A549 (cell line): ENCODE measurements at regions not wholly inside any gene's neighbourhood (a gene's known extent, or its start where the extent isn't known, plus 50 kb on each side); places are given as distances from the start of the nearest gene placed in this dataset.
A peak's percentile ranks its signal among the peaks of the same experiment; 100 is the strongest.

Source experiments
- ATAC-seq, 2 experiments: fragments of 200-7000 bp in 1 of 2; fragments of >200 bp in 1 of 2; cut with Nextera tagmentation in 1 of 2; cut with Tn5 transposase in 1 of 2; 3 replicates each; pipeline versions ENCODE4 v1.8.0 to v1.9.1; 2018 to 2020; ENCODE audit warnings: mild to moderate bottlenecking in 1 of 2, moderate library complexity in 1 of 2
- CTCF ChIA-PET: fragments of 300-600 bp; sonication (Branson Sonifier 250); formaldehyde crosslinking; extraction: SDS; loops from one replicate; lab custom pipeline; 2021; ENCODE audit warnings: antibody characterized with exemption, inconsistent platforms; lab: Yijun Ruan, JAX
- POLR2A ChIA-PET: fragments of 350-600 bp; formaldehyde crosslinking; extraction: SDS; loops from one replicate; lab custom pipeline; 2021; ENCODE audit warnings: antibody characterized with exemption, inconsistent platforms; lab: Yijun Ruan, JAX
- DNase-seq, 2 experiments: peaks; one replicate each; pipeline versions ENCODE4 v3.0.0 to v3.0.0-alpha.2; 2011 to 2016; ENCODE audit warnings: low read depth in 1 of 2, low spot score in 1 of 2
- FAIRE-seq: peaks from 2 replicates; lab custom pipeline; 2011; peaks lifted over from hg19 to GRCh38; lab: Jason Lieb, UNC
- H3K27ac ChIP-seq, 2 experiments: fragments of >200 bp; sonication (Bioruptor Twin); formaldehyde crosslinking; 3 replicates each; pipeline ENCODE4 v1.5.1; 2016 to 2017
- H3K4me1 ChIP-seq: fragments of >200 bp; sonication (Bioruptor Twin); formaldehyde crosslinking; 3 replicates; pipeline ENCODE4 v1.6.1; 2016
- H3K4me2 ChIP-seq: fragments of >200 bp; sonication (Bioruptor Twin); formaldehyde crosslinking; 3 replicates; pipeline ENCODE4 v1.6.1; 2016
- H3K4me3 ChIP-seq: fragments of >200 bp; sonication (Bioruptor Twin); formaldehyde crosslinking; 3 replicates; pipeline ENCODE4 v1.5.1; 2016
- H3K9me3 ChIP-seq: fragments of >200 bp; sonication (Bioruptor Twin); formaldehyde crosslinking; 3 replicates; pipeline ENCODE4 v1.6.1; 2016
- ATOH8 ChIP-seq: fragments of 250-450 bp; sonication (Bioruptor Pico); IDR thresholded peaks from 2 replicates; pipeline ENCODE4 v1.5.0; 2020; ENCODE audit warnings: low read depth, mild to moderate bottlenecking, moderate library complexity
- BCL3 ChIP-seq: fragments of >200 bp; sonication (Bioruptor Twin); formaldehyde crosslinking; IDR thresholded peaks from 3 replicates; pipeline ENCODE4 v1.6.1; 2016
- BHLHE40 ChIP-seq: IDR thresholded peaks from 2 replicates; pipeline ENCODE4 v1.6.1; 2012; ENCODE audit warnings: low read depth, low read length, inconsistent platforms
- CEBPB ChIP-seq, 2 experiments: fragments of >200 bp in 1 of 2; sonication (Bioruptor Twin) in 1 of 2; formaldehyde crosslinking in 1 of 2; IDR thresholded peaks; 2 replicates each; pipeline ENCODE4 v1.6.1; 2012 to 2016
- CHD4 ChIP-seq: fragments of 200-600 bp; sonication (generic); IDR thresholded peaks from 2 replicates; pipeline ENCODE4 v1.6.1; 2016; ENCODE audit warnings: antibody characterized with exemption, mild to moderate bottlenecking, borderline replicate concordance
- E2F6 ChIP-seq: IDR thresholded peaks from 2 replicates; pipeline ENCODE4 v1.6.1; 2012; ENCODE audit warnings: low read depth, borderline replicate concordance
- EHF ChIP-seq: fragments of 250-450 bp; sonication (Bioruptor Pico); IDR thresholded peaks from 2 replicates; pipeline ENCODE4 v1.5.0; 2020; ENCODE audit warnings: mild to moderate bottlenecking
- EHMT2 ChIP-seq: fragments of 200-600 bp; sonication (generic); IDR thresholded peaks from 2 replicates; pipeline ENCODE4 v1.6.1; 2016; ENCODE audit warnings: antibody characterized with exemption, low read depth, mild to moderate bottlenecking, moderate library complexity
- EP300 ChIP-seq, 2 experiments: fragments of >200 bp; sonication (Bioruptor Twin); formaldehyde crosslinking; IDR thresholded peaks; 2 replicates in 1 of 2; 3 replicates in 1 of 2; pipeline ENCODE4 v1.6.1; 2016 to 2017
- ESRRA ChIP-seq: fragments of 150-350 bp; IDR thresholded peaks from 2 replicates; pipeline ENCODE4 v1.6.1; 2014; ENCODE audit warnings: mild to moderate bottlenecking, low read length, borderline replicate concordance
- FOSB ChIP-seq: fragments of 250-450 bp; sonication (Bioruptor Pico); IDR thresholded peaks from 2 replicates; pipeline ENCODE4 v1.5.0; 2020; ENCODE audit warnings: mild to moderate bottlenecking, moderate library complexity
- FOXS1 ChIP-seq: fragments of 250-450 bp; sonication (Bioruptor Pico); IDR thresholded peaks from 2 replicates; pipeline ENCODE4 v1.5.0; 2020; ENCODE audit warnings: mild to moderate bottlenecking, moderate library complexity
- HES2 ChIP-seq: fragments of >200 bp; sonication (Bioruptor Twin); formaldehyde crosslinking; IDR thresholded peaks from 2 replicates; pipeline ENCODE4 v1.6.1; 2016
- HMGXB4 ChIP-seq: fragments of 250-450 bp; sonication (Bioruptor Pico); IDR thresholded peaks from 2 replicates; pipeline ENCODE4 v1.5.0; 2021; ENCODE audit warnings: mild to moderate bottlenecking, moderate library complexity, borderline replicate concordance
- HOXB5 ChIP-seq: fragments of 250-450 bp; sonication (Bioruptor Pico); IDR thresholded peaks from 2 replicates; pipeline ENCODE4 v1.5.0; 2020; ENCODE audit warnings: mild to moderate bottlenecking, moderate library complexity
- JUN ChIP-seq, 2 experiments: fragments of >200 bp; sonication (Bioruptor Twin); formaldehyde crosslinking; IDR thresholded peaks; 2 replicates in 1 of 2; 3 replicates in 1 of 2; pipeline ENCODE4 v1.6.1; 2016 to 2017
- KDM5A ChIP-seq: fragments of 200-600 bp; sonication (generic); IDR thresholded peaks from 2 replicates; pipeline ENCODE4 v1.6.1; 2016; ENCODE audit warnings: antibody characterized with exemption, mild to moderate bottlenecking
- MAZ ChIP-seq: fragments of 150-350 bp; IDR thresholded peaks from 2 replicates; pipeline ENCODE4 v1.6.1; 2014; ENCODE audit warnings: antibody characterized with exemption, low read depth, low read length, borderline replicate concordance
- NPAS2 ChIP-seq: fragments of 250-450 bp; sonication (Bioruptor Pico); IDR thresholded peaks from 2 replicates; pipeline ENCODE4 v1.8.0; 2022; ENCODE audit warnings: mild to moderate bottlenecking, moderate library complexity, borderline replicate concordance
- NR3C1 ChIP-seq: fragments of >200 bp; sonication (Bioruptor Twin); formaldehyde crosslinking; IDR thresholded peaks from 3 replicates; pipeline ENCODE4 v1.6.1; 2017
- POLR2A ChIP-seq: IDR thresholded peaks from 2 replicates; pipeline ENCODE4 v1.6.1; 2012; ENCODE audit warnings: mild to moderate bottlenecking, low read length
- RCOR1 ChIP-seq: fragments of 150-350 bp; IDR thresholded peaks from 2 replicates; pipeline ENCODE4 v1.6.1; 2014; ENCODE audit warnings: antibody characterized with exemption, low read length, low read depth
- RFX5 ChIP-seq: fragments of 450-650 bp; IDR thresholded peaks from 2 replicates; pipeline ENCODE4 v1.7.1; 2014; ENCODE audit warnings: antibody characterized with exemption, mild to moderate bottlenecking, moderate library complexity
- SREBF2 ChIP-seq: fragments of 450-650 bp; IDR thresholded peaks from 2 replicates; pipeline ENCODE4 v1.6.1; 2014; ENCODE audit warnings: mild to moderate bottlenecking, moderate library complexity
- ZSCAN20 ChIP-seq: fragments of 250-450 bp; sonication (Bioruptor Pico); IDR thresholded peaks from 2 replicates; pipeline ENCODE4 v1.8.0; 2022; ENCODE audit warnings: mild to moderate bottlenecking, moderate library complexity
- WGBS: methylation state at CpG from one replicate; pipeline ENCODE4 v1.1.6; 2017; ENCODE audit errors: missing lambda C conversion rate; 5-methylcytosine and 5-hydroxymethylcytosine counted together

GRCh38 chr2:221262651-221263050, 309.5 kb downstream of the EPHA4 start:
- FAIRE-seq = no peak
- POLR2A ChIA-PET = no interaction called here
- Histone ChIP-seq H3K4me1 (no peaks in the 10 kb centered on the region), H3K27ac (no peak overlapping the region), H3K4me3 (no peak overlapping the region), H3K4me2 (no peak overlapping the region), H3K9me3 (no peaks in the 10 kb centered on the region)
- TF ChIP-seq BCL3 = no peak
- no peak for TF ChIP-seq HES2
- TF ChIP-seq ZSCAN20 = no peak
- no peak for TF ChIP-seq HOXB5 (CRISPR knock-in tag)
- WGBS = 40% methylated on average over 3 of the region's 3 CpGs
- no peak for DNase-seq
- CTCF ChIA-PET = interaction anchor here (0.6 to 1.1 kb wide), 2 partner anchors 13 to 522 kb away, joined by 3 read pairs; no protein-coding TSS in a partner anchor
- ATAC-seq = no peak

GRCh38 chr2:221263573-221263972, 308.5 kb downstream of the EPHA4 start:
- H3K4me3 ChIP-seq = no peak overlapping the region
- ChIA-PET POLR2A (no interaction called here), CTCF (no interaction called here)
- FAIRE-seq (no peak), DNase-seq (no peak), ATAC-seq (no peak)
- no peak overlapping the region for H3K27ac ChIP-seq
- H3K9me3 ChIP-seq = no peaks in the 10 kb centered on the region
- WGBS = 32% methylated on average over 2 of the region's 2 CpGs
- no peaks in the 10 kb centered on the region for H3K4me1 ChIP-seq
- TF ChIP-seq ZSCAN20 (no peak), ESRRA (no peak), HES2 (no peak), MAZ (no peak), BCL3 (no peak), KDM5A (no peak), POLR2A (no peak)
- TF ChIP-seq, all 56 proteins: peak for 0
- no peak overlapping the region for H3K4me2 ChIP-seq

- no peak overlapping the region for H3K4me3 ChIP-seq
- ATAC-seq (peak in 1 of 2 experiments; percentile 50; a peak in 1 of 6 replicates), FAIRE-seq (no peak), DNase-seq (peak in 1 of 2 experiments; percentile 2)
- H3K27ac ChIP-seq = no peak overlapping the region
- no peak for TF ChIP-seq E2F6
- no peak for TF ChIP-seq FOSB (CRISPR knock-in tag)
- no peak for TF ChIP-seq SREBF2
- TF ChIP-seq RCOR1 = no peak
- TF ChIP-seq EHF (CRISPR knock-in tag) = no peak
- TF ChIP-seq ATOH8 (CRISPR knock-in tag) = no peak
- no peak for TF ChIP-seq BHLHE40
- no peak for TF ChIP-seq FOXS1 (CRISPR knock-in tag)
- no peak for TF ChIP-seq CEBPB (IDR thresholded peaks at IDR 0.05)
- no peak for TF ChIP-seq HES2
- TF ChIP-seq CHD4 = no peak
- TF ChIP-seq EHMT2 = no peak
- TF ChIP-seq EP300 (IDR thresholded peaks at IDR 0.05) = no peak
- no peak for TF ChIP-seq JUN (IDR thresholded peaks at IDR 0.05)
- TF ChIP-seq NPAS2 (CRISPR knock-in tag) = no peak
- no peak for TF ChIP-seq NR3C1
- no peak for TF ChIP-seq RFX5
- TF ChIP-seq HMGXB4 = no peak
- no peaks in the 10 kb centered on the region for H3K4me1 ChIP-seq
- POLR2A ChIA-PET = no interaction called here
- CTCF ChIA-PET = interaction anchor here (0.7 kb wide), 1 partner anchor 12 kb away, joined by 3 read pairs; no protein-coding TSS in a partner anchor
- no peaks in the 10 kb centered on the region for H3K9me3 ChIP-seq
- WGBS = 14% methylated on average over 2 of the region's 2 CpGs
- H3K4me2 ChIP-seq = no peak overlapping the region
Observed at GRCh38 chr2:221264318-221264717, 307.8 kb downstream of the EPHA4 start.
